ENCODE measurements at regions not wholly inside any gene's neighbourhood (a gene's known extent, or its start where the extent isn't known, plus 50 kb on each side); places are given as distances from the start of the nearest gene placed in this dataset.

GRCh38 chr5:139740138-139740991 is 55.2 kb upstream of the PSD2 start:
- no peak for TF ChIP-seq POLR2AphosphoS5 (IDR thresholded peaks at IDR 0.05; ENCODE audit: insufficient read depth in 1 of 2, low read depth in 1 of 2)
- TF ChIP-seq, protein P1, sequence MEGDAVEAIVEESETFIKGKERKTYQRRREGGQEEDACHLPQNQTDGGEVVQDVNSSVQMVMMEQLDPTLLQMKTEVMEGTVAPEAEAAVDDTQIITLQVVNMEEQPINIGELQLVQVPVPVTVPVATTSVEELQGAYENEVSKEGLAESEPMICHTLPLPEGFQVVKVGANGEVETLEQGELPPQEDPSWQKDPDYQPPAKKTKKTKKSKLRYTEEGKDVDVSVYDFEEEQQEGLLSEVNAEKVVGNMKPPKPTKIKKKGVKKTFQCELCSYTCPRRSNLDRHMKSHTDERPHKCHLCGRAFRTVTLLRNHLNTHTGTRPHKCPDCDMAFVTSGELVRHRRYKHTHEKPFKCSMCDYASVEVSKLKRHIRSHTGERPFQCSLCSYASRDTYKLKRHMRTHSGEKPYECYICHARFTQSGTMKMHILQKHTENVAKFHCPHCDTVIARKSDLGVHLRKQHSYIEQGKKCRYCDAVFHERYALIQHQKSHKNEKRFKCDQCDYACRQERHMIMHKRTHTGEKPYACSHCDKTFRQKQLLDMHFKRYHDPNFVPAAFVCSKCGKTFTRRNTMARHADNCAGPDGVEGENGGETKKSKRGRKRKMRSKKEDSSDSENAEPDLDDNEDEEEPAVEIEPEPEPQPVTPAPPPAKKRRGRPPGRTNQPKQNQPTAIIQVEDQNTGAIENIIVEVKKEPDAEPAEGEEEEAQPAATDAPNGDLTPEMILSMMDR (IDR thresholded peaks at IDR 0.05): no peak
- no peak for TF ChIP-seq POLR2A (IDR thresholded peaks at IDR 0.05)
- H3K36me3 ChIP-seq: no peaks in the 10 kb centered on the region
- H3K27me3 ChIP-seq: no peaks in the 10 kb centered on the region
- intact Hi-C loops (cut with DNase I): no loop called here
- H3K4me1 ChIP-seq: peaks cover 15% of the 10 kb centered on the region
- no peak overlapping the region for H3K4me3 ChIP-seq
- DNase-seq (ENCODE audit: extremely low spot score in 2 of 2): no peak
- H3K9me3 ChIP-seq: no peaks in the 10 kb centered on the region
- H3K27ac ChIP-seq: no peak overlapping the region

DNA sequence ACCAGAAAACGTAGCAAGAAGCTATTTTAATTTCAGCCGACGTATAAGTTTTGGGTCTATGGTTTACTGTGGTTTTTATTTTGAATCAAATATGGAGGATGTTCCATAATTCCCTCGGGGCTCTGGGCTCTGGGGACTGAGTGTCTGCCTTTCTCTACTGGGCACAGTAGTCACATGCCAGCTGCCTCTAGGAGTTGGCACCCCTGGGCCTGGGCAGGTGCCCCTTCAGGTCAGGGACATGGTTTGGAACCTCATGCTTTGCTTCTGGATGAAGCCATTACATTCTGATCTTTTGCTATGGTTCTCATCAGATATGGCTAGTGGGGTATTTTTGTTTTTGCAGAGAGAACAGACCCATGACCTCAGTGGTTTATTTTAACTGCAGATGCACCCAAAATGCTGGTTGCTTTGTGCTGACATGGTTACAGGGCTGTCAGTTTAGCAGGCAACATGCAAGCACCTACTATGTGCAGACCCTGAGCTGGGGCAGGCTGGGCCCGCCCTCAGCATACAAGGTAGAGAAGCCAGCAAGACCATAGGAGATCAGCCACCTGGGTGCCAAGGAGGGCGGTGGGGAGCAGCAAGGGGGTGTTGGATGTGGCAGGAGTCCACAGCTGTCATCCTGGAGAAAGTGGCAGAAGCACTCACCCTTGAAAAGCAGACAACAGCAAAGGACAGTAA is 54.5 kb upstream of the PSD2 start:
- Histone ChIP-seq H3K9me3 (no peaks in the 10 kb centered on the region), H3K27me3 (no peaks in the 10 kb centered on the region), H3K27ac (no peak overlapping the region), H3K36me3 (no peaks in the 10 kb centered on the region), H3K4me3 (no peak overlapping the region), H3K4me1 (peaks cover 22% of the 10 kb centered on the region)
- TF ChIP-seq, protein P1 (IDR thresholded peaks at IDR 0.05): no peak
- TF ChIP-seq POLR2A (IDR thresholded peaks at IDR 0.05): no peak
- intact Hi-C loops (cut with DNase I): no loop called here
- no peak for DNase-seq (ENCODE audit: extremely low spot score in 2 of 2)

- no peaks in the 10 kb centered on the region for H3K9me3 ChIP-seq
- TF ChIP-seq POLR2A (IDR thresholded peaks at IDR 0.05) (no peak), POLR2AphosphoS5 (IDR thresholded peaks at IDR 0.05; ENCODE audit: insufficient read depth in 1 of 2, low read depth in 1 of 2) (no peak)
- TF ChIP-seq, protein P1 (IDR thresholded peaks at IDR 0.05): no peak
- no peak for DNase-seq (ENCODE audit: extremely low spot score in 2 of 2)
- no peak overlapping the region for H3K27ac ChIP-seq
- H3K4me1 ChIP-seq: peaks cover 29% of the 10 kb centered on the region
- no peaks in the 10 kb centered on the region for H3K36me3 ChIP-seq
- H3K27me3 ChIP-seq: no peaks in the 10 kb centered on the region
- no peak overlapping the region for H3K4me3 ChIP-seq
- intact Hi-C loops (cut with DNase I): no loop called here
These were observed 53.8 kb upstream of the PSD2 start for GRCh38 chr5:139741823-139742172.

- no peak overlapping the region for H3K4me3 ChIP-seq
- DNase-seq (ENCODE audit: extremely low spot score in 2 of 2): no peak
- no peaks in the 10 kb centered on the region for H3K9me3 ChIP-seq
- no peak overlapping the region for H3K27ac ChIP-seq
- TF ChIP-seq, protein P1 (IDR thresholded peaks at IDR 0.05): no peak
- intact Hi-C loops (cut with DNase I): no loop called here
- peaks cover 34% of the 10 kb centered on the region for H3K4me1 ChIP-seq
- H3K36me3 ChIP-seq: no peaks in the 10 kb centered on the region
- no peaks in the 10 kb centered on the region for H3K27me3 ChIP-seq
These were observed 53.3 kb upstream of the PSD2 start for GRCh38 chr5:139742173-139742903.

All from vagina (tissue), 2 donors.